H1 (cell line): ENCODE measurements at regions not wholly inside any gene's neighbourhood (a gene's known extent, or its start where the extent isn't known, plus 50 kb on each side); places are given as distances from the start of the nearest gene placed in this dataset.

Experiments used
- CTCF ChIA-PET: fragments of 300-600 bp; sonication (Branson Sonifier 250); formaldehyde crosslinking; loops from one replicate; lab custom pipeline; 2021; ENCODE audit not compliant: partially characterized antibody; lab: Charles Lee
- POLR2A ChIA-PET: fragments of 300-600 bp; sonication (Branson Sonifier 250); formaldehyde crosslinking; loops from one replicate; lab custom pipeline; 2021; ENCODE audit warnings: inconsistent platforms; ENCODE audit not compliant: partially characterized antibody; lab: Charles Lee
- DNase-seq, 2 experiments: peaks; one replicate each; pipeline versions ENCODE4 v3.0.0 to v3.0.0-alpha.2; 2010 to 2022; ENCODE audit warnings: low spot score in 2 of 2, low read depth in 1 of 2, mixed read lengths in 1 of 2
- FAIRE-seq: peaks from 2 replicates; lab custom pipeline; 2011; peaks lifted over from hg19 to GRCh38; lab: Jason Lieb, UNC
- H2AFZ ChIP-seq: 2 replicates; pipeline ENCODE4 v1.8.1; 2012; ENCODE audit warnings: low read length, inconsistent platforms
- H2AK5ac ChIP-seq: 2 replicates; pipeline ENCODE4 v1.6.1; 2013; ENCODE audit warnings: low read depth, low read length
- H2BK120ac ChIP-seq: replicated peaks from 2 replicates; pipeline ENCODE3; 2013; ENCODE audit warnings: low read depth, low read length, inconsistent platforms
- H2BK12ac ChIP-seq: 2 replicates; pipeline ENCODE4 v1.6.1; 2013; ENCODE audit warnings: low read depth, low read length
- H2BK15ac ChIP-seq: 2 replicates; pipeline ENCODE4 v1.6.1; 2013; ENCODE audit warnings: low read length
- H2BK20ac ChIP-seq: 2 replicates; pipeline ENCODE4 v1.6.1; 2013; ENCODE audit warnings: low read length
- H2BK5ac ChIP-seq: 2 replicates; pipeline ENCODE4 v1.6.1; 2013; ENCODE audit warnings: low read depth, low read length
- H3K14ac ChIP-seq: 2 replicates; pipeline ENCODE4 v1.6.1; 2013; ENCODE audit warnings: inconsistent platforms; ENCODE audit not compliant: insufficient read length
- H3K18ac ChIP-seq: 2 replicates; pipeline ENCODE4 v1.6.1; 2013; ENCODE audit warnings: low read length; ENCODE audit errors: extremely low read depth
- H3K23ac ChIP-seq: 2 replicates; pipeline ENCODE4 v1.6.1; 2013; ENCODE audit warnings: inconsistent platforms; ENCODE audit not compliant: insufficient read length
- H3K23me2 ChIP-seq: 2 replicates; pipeline ENCODE4 v1.6.1; 2013; ENCODE audit warnings: low read depth, low read length
- H3K27ac ChIP-seq: 2 replicates; pipeline ENCODE4 v1.6.1; 2011; ENCODE audit warnings: low read depth, low read length, inconsistent platforms
- H3K27me3 ChIP-seq, 4 experiments: replicated peaks in 1 of 4; 1 replicate in 1 of 4; 2 replicates in 3 of 4; pipeline versions ENCODE4 v1.6.1 to v1.8.1; 2011 to 2013; ENCODE audit warnings: low read length in 3 of 4, mild to moderate bottlenecking in 3 of 4, inconsistent platforms in 2 of 4, mixed read lengths in 2 of 4, moderate library complexity in 1 of 4; ENCODE audit not compliant: control insufficient read depth in 3 of 4, insufficient read depth in 3 of 4; ENCODE audit errors: extremely low read depth in 1 of 4
- H3K36me3 ChIP-seq, 4 experiments: 2 replicates each; pipeline versions ENCODE4 v1.6.1 to v1.8.1; 2011 to 2013; ENCODE audit warnings: mild to moderate bottlenecking in 4 of 4, low read length in 3 of 4, moderate library complexity in 2 of 4, control low read depth in 1 of 4, inconsistent platforms in 1 of 4; ENCODE audit not compliant: insufficient read depth in 4 of 4, control insufficient read depth in 2 of 4
- H3K4ac ChIP-seq: replicated peaks from 2 replicates; pipeline ENCODE3; 2013; ENCODE audit warnings: low read length, low read depth, mixed read lengths, inconsistent platforms; ENCODE audit not compliant: insufficient read length
- H3K4me1 ChIP-seq, 4 experiments: replicated peaks in 1 of 4; 1 replicate in 1 of 4; 2 replicates in 3 of 4; pipeline versions ENCODE4 v1.6.1 to v1.8.1; 2011 to 2013; ENCODE audit warnings: low read length in 3 of 4, inconsistent platforms in 2 of 4, mixed read lengths in 1 of 4; ENCODE audit not compliant: insufficient read depth in 4 of 4, control insufficient read depth in 3 of 4
- H3K4me2 ChIP-seq, 2 experiments: 2 replicates each; pipeline versions ENCODE4 v1.6.1 to v1.8.1; 2011 to 2013; ENCODE audit warnings: low read depth in 2 of 2, low read length in 2 of 2, control low read depth in 1 of 2, inconsistent platforms in 1 of 2, mild to moderate bottlenecking in 1 of 2; ENCODE audit not compliant: insufficient read depth in 1 of 2
- H3K4me3 ChIP-seq, 4 experiments: fragments of 200-600, 300-600 bp in 1 of 4; sonication (generic), shearing (Covaris generic), sonication (Bioruptor Twin) in 1 of 4; 2 replicates each; pipeline versions ENCODE4 v1.5.1 to v1.8.1; 2011 to 2016; ENCODE audit warnings: low read length in 4 of 4, low read depth in 3 of 4, control low read depth in 2 of 4, inconsistent platforms in 2 of 4, mild to moderate bottlenecking in 2 of 4, mixed read lengths in 1 of 4, moderate library complexity in 1 of 4; ENCODE audit not compliant: insufficient read depth in 2 of 4; ENCODE audit errors: extremely low read depth in 1 of 4
- H3K56ac ChIP-seq: replicated peaks from 2 replicates; pipeline ENCODE3; 2013; ENCODE audit warnings: low read depth, mild to moderate bottlenecking, mixed read lengths, low read length, inconsistent platforms; ENCODE audit not compliant: insufficient read length
- H3K79me1 ChIP-seq: 2 replicates; pipeline ENCODE4 v1.6.1; 2013; ENCODE audit warnings: low read depth, low read length, control low read depth
- H3K79me2 ChIP-seq, 2 experiments: 2 replicates each; pipeline versions ENCODE4 v1.6.1 to v1.8.1; 2012 to 2013; ENCODE audit warnings: low read length in 2 of 2, mild to moderate bottlenecking in 2 of 2, inconsistent platforms in 1 of 2; ENCODE audit not compliant: insufficient read depth in 2 of 2, control insufficient read depth in 1 of 2
- H3K9ac ChIP-seq, 4 experiments: replicated peaks in 1 of 4; 1 replicate in 1 of 4; 2 replicates in 3 of 4; pipeline versions ENCODE4 v1.6.1 to v1.8.1; 2011 to 2013; ENCODE audit warnings: low read depth in 3 of 4, low read length in 3 of 4, control low read depth in 2 of 4, mild to moderate bottlenecking in 2 of 4, moderate library complexity in 2 of 4, inconsistent platforms in 1 of 4; ENCODE audit errors: extremely low read depth in 1 of 4
- H3K9me3 ChIP-seq, 2 experiments: 2 replicates each; pipeline versions ENCODE4 v1.6.1 to v1.8.1; 2012 to 2013; ENCODE audit warnings: mild to moderate bottlenecking in 2 of 2, moderate library complexity in 2 of 2, control low read depth in 1 of 2, inconsistent platforms in 1 of 2, low read depth in 1 of 2, low read length in 1 of 2, mixed read lengths in 1 of 2; ENCODE audit not compliant: insufficient read depth in 2 of 2
- H4K20me1 ChIP-seq, 2 experiments: replicated peaks in 1 of 2; 2 replicates each; pipeline versions ENCODE3 to v1.8.1; 2011 to 2013; ENCODE audit warnings: inconsistent platforms in 2 of 2, low read length in 2 of 2, mild to moderate bottlenecking in 1 of 2; ENCODE audit not compliant: insufficient read depth in 2 of 2, control insufficient read depth in 1 of 2
- H4K5ac ChIP-seq: 2 replicates; pipeline ENCODE4 v1.6.1; 2013; ENCODE audit warnings: low read length, low read depth, mixed read lengths, inconsistent platforms; ENCODE audit not compliant: insufficient read length
- H4K8ac ChIP-seq: 2 replicates; pipeline ENCODE4 v1.8.0; 2013; ENCODE audit warnings: mild to moderate bottlenecking, moderate library complexity, low read length, inconsistent platforms; ENCODE audit not compliant: insufficient read depth; ENCODE audit errors: extremely low read depth
- H4K91ac ChIP-seq: replicated peaks from 2 replicates; pipeline ENCODE3; 2013; ENCODE audit warnings: low read length, mixed read lengths, inconsistent platforms; ENCODE audit not compliant: insufficient read length
- ATF3 ChIP-seq: IDR thresholded peaks from 2 replicates; pipeline ENCODE4 v1.6.1; 2011; ENCODE audit warnings: low read depth, mild to moderate bottlenecking, low read length; ENCODE audit not compliant: insufficient read depth
- FOSL1 ChIP-seq: IDR thresholded peaks from 2 replicates; pipeline ENCODE4 v1.6.1; 2011; ENCODE audit warnings: mild to moderate bottlenecking, low read depth, low read length, moderate library complexity; ENCODE audit not compliant: insufficient read depth
- MAX ChIP-seq: IDR thresholded peaks from 2 replicates; pipeline ENCODE4 v1.6.1; 2012; ENCODE audit warnings: inconsistent platforms
- POU5F1 ChIP-seq: IDR thresholded peaks from 2 replicates; pipeline ENCODE4 v1.6.1; 2011; ENCODE audit warnings: low read depth, mild to moderate bottlenecking, low read length, moderate library complexity
- TAF1 ChIP-seq: IDR thresholded peaks from 2 replicates; pipeline ENCODE4 v1.6.1; 2011; ENCODE audit warnings: mild to moderate bottlenecking, low read depth, low read length
- WGBS, 2 experiments: shearing (Covaris generic) in 1 of 2; methylation state at CpG; one replicate each; pipeline versions ENCODE4 v1.1.6 to v1.1.7; 2013 to 2015; ENCODE audit warnings: low lambda C conversion rate in 2 of 2, mixed read lengths in 2 of 2, inconsistent platforms in 1 of 2, low coverage in 1 of 2, missing lambda C conversion rate in 1 of 2; ENCODE audit not compliant: insufficient replicate concordance in 2 of 2, insufficient coverage in 1 of 2, insufficient read length in 1 of 2; ENCODE audit errors: extremely low coverage in 1 of 2, missing lambda C conversion rate in 1 of 2; 5-methylcytosine and 5-hydroxymethylcytosine counted together

GRCh38 chr13:65411521-65411920, 1818.6 kb downstream of the PCDH9 start:
- H3K23ac ChIP-seq = no peak overlapping the region
- no peaks in the 10 kb centered on the region for H3K9me3 ChIP-seq
- no peaks in the 10 kb centered on the region for H3K23me2 ChIP-seq
- POLR2A ChIA-PET = no interaction called here
- H3K79me2 ChIP-seq = no peaks in the 10 kb centered on the region
- H3K79me1 ChIP-seq = no peaks in the 10 kb centered on the region
- H4K5ac ChIP-seq = no peak overlapping the region
- FAIRE-seq (no peak), DNase-seq (no peak)
- WGBS, 2 experiments = 70% methylated on average over 2 of the region's 2 CpGs; no CpG with 5 or more reads in 1 of the 2 experiments
- no peak overlapping the region for H3K56ac ChIP-seq
- H3K4me1 ChIP-seq = no peaks in the 10 kb centered on the region
- H2BK20ac ChIP-seq = no peak overlapping the region
- no peak overlapping the region for H2AFZ ChIP-seq
- no peak overlapping the region for H2BK120ac ChIP-seq
- H4K8ac ChIP-seq = no peak overlapping the region
- no peak overlapping the region for H3K9ac ChIP-seq
- H3K27me3 ChIP-seq = no peaks in the 10 kb centered on the region
- no peaks in the 10 kb centered on the region for H4K20me1 ChIP-seq
- H3K4me3 ChIP-seq = no peak overlapping the region
- no peak overlapping the region for H2BK5ac ChIP-seq
- no peaks in the 10 kb centered on the region for H3K36me3 ChIP-seq
- no peak overlapping the region for H3K27ac ChIP-seq
- H2AK5ac ChIP-seq = no peak overlapping the region
- H3K14ac ChIP-seq = no peak overlapping the region
- no peak overlapping the region for H3K4ac ChIP-seq
- CTCF ChIA-PET = interaction anchor here (0.8 kb wide), 1 partner anchor 688 kb away, joined by 3 read pairs; no protein-coding TSS in a partner anchor
- TF ChIP-seq MAX (no peak), POU5F1 (no peak), FOSL1 (no peak), ATF3 (no peak), TAF1 (no peak)
- no peak overlapping the region for H3K18ac ChIP-seq
- no peak overlapping the region for H2BK15ac ChIP-seq
- no peak overlapping the region for H2BK12ac ChIP-seq
- H3K4me2 ChIP-seq = no peak overlapping the region
- H4K91ac ChIP-seq = no peak overlapping the region
